ENCODE measurements at regions not wholly inside any gene's neighbourhood (a gene's known extent, or its start where the extent isn't known, plus 50 kb on each side); places are given as distances from the start of the nearest gene placed in this dataset.
"Not testable (repeated sequence)": the region's sequence is repeated elsewhere in the genome, so short reads cannot be mapped to it uniquely, and the experiment has no call there.

GRCh38 chr5:176061269-176061622, 93.1 kb upstream of the THOC3 start:
- DNase-seq, result not testable (repeated sequence)

GRCh38 chr5:176061660-176062059, 93.5 kb upstream of the THOC3 start:
- not testable (repeated sequence) for DNase-seq

GRCh38 chr5:176066262-176066945, 98.3 kb upstream of the THOC3 start:
- DNase-seq, result not testable (repeated sequence)

GRCh38 chr5:176067162-176067561, 99.0 kb upstream of the THOC3 start:
- DNase-seq, result not testable (repeated sequence)

- DNase-seq, result not testable (repeated sequence)
Measured at GRCh38 chr5:176067948-176068347, 99.8 kb upstream of the THOC3 start.

GRCh38 chr5:176073996-176074571, 106.0 kb upstream of the THOC3 start:
- not testable (repeated sequence) for DNase-seq

- DNase-seq, result not testable (repeated sequence)
Measured at GRCh38 chr5:176083717-176084116, 115.6 kb upstream of the THOC3 start.

- DNase-seq, result not testable (repeated sequence)
Measured at GRCh38 chr5:176103083-176103482, 135.0 kb upstream of the THOC3 start.

GRCh38 chr5:176112888-176113287, 125.3 kb upstream of the SIMC1 start:
- not testable (repeated sequence) for DNase-seq

GRCh38 chr5:176113673-176114335, 124.4 kb upstream of the SIMC1 start:
- DNase-seq, result not testable (repeated sequence)

- DNase-seq, result not testable (repeated sequence)
Measured at GRCh38 chr5:176114825-176115224, 123.4 kb upstream of the SIMC1 start.

GRCh38 chr5:176117699-176118238, 120.5 kb upstream of the SIMC1 start:
- not testable (repeated sequence) for DNase-seq

- DNase-seq, result not testable (repeated sequence)
Measured at GRCh38 chr5:176122361-176122760, 115.9 kb upstream of the SIMC1 start.

- DNase-seq, result not testable (repeated sequence)
Measured at GRCh38 chr5:176124120-176124519, 114.1 kb upstream of the SIMC1 start.

GRCh38 chr5:176131771-176132170, 106.5 kb upstream of the SIMC1 start:
- DNase-seq, result no peak

- DNase-seq, result no peak
Measured at GRCh38 chr5:176132471-176133288, 105.5 kb upstream of the SIMC1 start.

GRCh38 chr5:176133289-176133870, 104.8 kb upstream of the SIMC1 start:
- no peak for DNase-seq

- no peak for DNase-seq
Measured at GRCh38 chr5:176133877-176134276, 104.3 kb upstream of the SIMC1 start.

- DNase-seq, result no peak
Measured at GRCh38 chr5:176134529-176135223, 103.5 kb upstream of the SIMC1 start.

- not testable (repeated sequence) for DNase-seq
Measured at GRCh38 chr5:176140138-176140537, 98.1 kb upstream of the SIMC1 start.

- DNase-seq, result no peak
Measured at GRCh38 chr5:176144508-176144907, 93.7 kb upstream of the SIMC1 start.

- not testable (repeated sequence) for DNase-seq
Measured at GRCh38 chr5:176149948-176150347, 88.3 kb upstream of the SIMC1 start.
